ENCODE measurements at regions not wholly inside any gene's neighbourhood (a gene's known extent, or its start where the extent isn't known, plus 50 kb on each side); places are given as distances from the start of the nearest gene placed in this dataset.
A peak's percentile ranks its signal among the peaks of the same experiment; 100 is the strongest.

GRCh38 chr3:159157275-159157674, 355.4 kb downstream of the MFSD1 start:
- ATAC-seq: no peak
- no peak for TF ChIP-seq ZNF8 (CRISPR knock-in tag; IDR thresholded peaks at IDR 0.05)
- TF ChIP-seq CSRNP3 (CRISPR knock-in tag; IDR thresholded peaks at IDR 0.05): no peak
- TF ChIP-seq ZNF565 (CRISPR knock-in tag; conservative IDR thresholded peaks at IDR 0.05; ENCODE audit: low read depth): no peak
- no peak for TF ChIP-seq ZFP3 (CRISPR knock-in tag; IDR thresholded peaks at IDR 0.05)
- TF ChIP-seq ZFP30 (CRISPR knock-in tag; IDR thresholded peaks at IDR 0.05): no peak
- TF ChIP-seq CREB5 (CRISPR knock-in tag; IDR thresholded peaks at IDR 0.05; ENCODE audit: low read depth): no peak
- TF ChIP-seq CSDC2 (CRISPR knock-in tag; IDR thresholded peaks at IDR 0.05): no peak
- no peak for TF ChIP-seq OSR1 (CRISPR knock-in tag; IDR thresholded peaks at IDR 0.05)
- TF ChIP-seq SNAI2 (CRISPR knock-in tag; IDR thresholded peaks at IDR 0.05): no peak
- TF ChIP-seq ARNTL (CRISPR knock-in tag; IDR thresholded peaks at IDR 0.05; ENCODE audit: borderline replicate concordance, low read depth): no peak
- TF ChIP-seq TOX (CRISPR knock-in tag; IDR thresholded peaks at IDR 0.05; ENCODE audit: borderline replicate concordance): no peak

GRCh38 chr3:159158213-159158612, 356.4 kb downstream of the MFSD1 start:
- TF ChIP-seq TOX (CRISPR knock-in tag; IDR thresholded peaks at IDR 0.05; ENCODE audit: borderline replicate concordance): no peak
- TF ChIP-seq SNAI2 (CRISPR knock-in tag; IDR thresholded peaks at IDR 0.05): no peak
- no peak for TF ChIP-seq CSRNP3 (CRISPR knock-in tag; IDR thresholded peaks at IDR 0.05)
- TF ChIP-seq ZC3H10 (CRISPR knock-in tag; IDR thresholded peaks at IDR 0.05): no peak
- no peak for TF ChIP-seq CSDC2 (CRISPR knock-in tag; IDR thresholded peaks at IDR 0.05)
- no peak for TF ChIP-seq ZFP3 (CRISPR knock-in tag; IDR thresholded peaks at IDR 0.05)
- TF ChIP-seq ARNTL (CRISPR knock-in tag; IDR thresholded peaks at IDR 0.05; ENCODE audit: borderline replicate concordance, low read depth): no peak
- ATAC-seq: peak; percentile 51; the same call in 1 of the 3 replicates

GRCh38 chr3:159158801-159159200, 356.9 kb downstream of the MFSD1 start:
- no peak for ATAC-seq
- TF ChIP-seq ZFP3 (CRISPR knock-in tag; IDR thresholded peaks at IDR 0.05) (no peak), RARB (CRISPR knock-in tag; IDR thresholded peaks at IDR 0.05) (no peak), ZFP30 (CRISPR knock-in tag; IDR thresholded peaks at IDR 0.05) (no peak), ZNF565 (CRISPR knock-in tag; conservative IDR thresholded peaks at IDR 0.05; ENCODE audit: low read depth) (no peak), OSR1 (CRISPR knock-in tag; IDR thresholded peaks at IDR 0.05) (no peak), GLIS3 (CRISPR knock-in tag; IDR thresholded peaks at IDR 0.05) (no peak), TSHZ2 (CRISPR knock-in tag; IDR thresholded peaks at IDR 0.05) (no peak), CSRNP3 (CRISPR knock-in tag; IDR thresholded peaks at IDR 0.05) (no peak), ESRRG (CRISPR knock-in tag; IDR thresholded peaks at IDR 0.05) (no peak), TCF4 (CRISPR knock-in tag; IDR thresholded peaks at IDR 0.05; ENCODE audit: borderline replicate concordance) (no peak), CSDC2 (CRISPR knock-in tag; IDR thresholded peaks at IDR 0.05) (no peak), ARNTL (CRISPR knock-in tag; IDR thresholded peaks at IDR 0.05; ENCODE audit: borderline replicate concordance, low read depth) (no peak), TOX (CRISPR knock-in tag; IDR thresholded peaks at IDR 0.05; ENCODE audit: borderline replicate concordance) (no peak), ISL1 (CRISPR knock-in tag; IDR thresholded peaks at IDR 0.05) (no peak), ZNF70 (CRISPR knock-in tag; IDR thresholded peaks at IDR 0.05) (no peak), SNAI2 (CRISPR knock-in tag; IDR thresholded peaks at IDR 0.05) (no peak), POU6F1 (CRISPR knock-in tag; IDR thresholded peaks at IDR 0.05; ENCODE audit: borderline replicate concordance, low read depth) (no peak)
- TF ChIP-seq, protein P1, sequence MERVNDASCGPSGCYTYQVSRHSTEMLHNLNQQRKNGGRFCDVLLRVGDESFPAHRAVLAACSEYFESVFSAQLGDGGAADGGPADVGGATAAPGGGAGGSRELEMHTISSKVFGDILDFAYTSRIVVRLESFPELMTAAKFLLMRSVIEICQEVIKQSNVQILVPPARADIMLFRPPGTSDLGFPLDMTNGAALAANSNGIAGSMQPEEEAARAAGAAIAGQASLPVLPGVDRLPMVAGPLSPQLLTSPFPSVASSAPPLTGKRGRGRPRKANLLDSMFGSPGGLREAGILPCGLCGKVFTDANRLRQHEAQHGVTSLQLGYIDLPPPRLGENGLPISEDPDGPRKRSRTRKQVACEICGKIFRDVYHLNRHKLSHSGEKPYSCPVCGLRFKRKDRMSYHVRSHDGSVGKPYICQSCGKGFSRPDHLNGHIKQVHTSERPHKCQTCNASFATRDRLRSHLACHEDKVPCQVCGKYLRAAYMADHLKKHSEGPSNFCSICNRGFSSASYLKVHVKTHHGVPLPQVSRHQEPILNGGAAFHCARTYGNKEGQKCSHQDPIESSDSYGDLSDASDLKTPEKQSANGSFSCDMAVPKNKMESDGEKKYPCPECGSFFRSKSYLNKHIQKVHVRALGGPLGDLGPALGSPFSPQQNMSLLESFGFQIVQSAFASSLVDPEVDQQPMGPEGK (CRISPR knock-in tag; IDR thresholded peaks at IDR 0.05; ENCODE audit: borderline replicate concordance): no peak

Measured in SK-N-SH treated with all-trans-retinoic acid at 6 μM for 48 hours (cell line).